ENCODE measurements at regions not wholly inside any gene's neighbourhood (a gene's known extent, or its start where the extent isn't known, plus 50 kb on each side); places are given as distances from the start of the nearest gene placed in this dataset.

GRCh38 chr19:8926341-8926740, 83.9 kb downstream of the MUC16 start:
- TF ChIP-seq CTCF (IDR thresholded peaks at IDR 0.05) = no peak
- no peak for TF ChIP-seq EZH2 (IDR thresholded peaks at IDR 0.05; ENCODE audit: borderline replicate concordance, insufficient read depth, low read depth, low read length, poor library complexity, severe bottlenecking)

Measured in B cell (primary cell).